K562 (cell line): ENCODE measurements at regions not wholly inside any gene's neighbourhood (a gene's known extent, or its start where the extent isn't known, plus 50 kb on each side); places are given as distances from the start of the nearest gene placed in this dataset.

ENCODE experiments used
- ATAC-seq: fragments of 200-7000 bp; cut with Tn5 transposase; 3 replicates; pipeline ENCODE4 v1.9.1; 2020; ENCODE audit warnings: moderate library complexity
- BruUV-seq: library from RNA; stranded (reverse); fragments of 400-500 nt; replicated peaks from 2 replicates; lab custom pipeline; 2021; lab: Mats Ljungman, UMichigan
- CTCF ChIA-PET: fragments of 300-600 bp; formaldehyde crosslinking; extraction: SDS; loops from one replicate; lab custom pipeline; 2021; ENCODE audit warnings: low intra/inter-chr PET ratio; lab: Yijun Ruan, JAX
- POLR2A ChIA-PET: fragments of 300-600, 350-650 bp; sonication (Branson Sonifier 250); formaldehyde crosslinking; extraction: SDS; loops from one replicate; lab custom pipeline; 2021; ENCODE audit warnings: antibody characterized with exemption, inconsistent platforms; lab: Yijun Ruan, JAX
- DNase-seq, 4 experiments: peaks; one replicate each; pipeline versions ENCODE4 v3.0.0 to v3.0.0-alpha.2; 2011 to 2018; ENCODE audit warnings: low spot score in 3 of 4, mixed read lengths in 3 of 4; ENCODE audit errors: extremely low read depth in 1 of 4
- FAIRE-seq: peaks from 2 replicates; lab custom pipeline; 2011; peaks lifted over from hg19 to GRCh38; lab: Jason Lieb, UNC
- H2AFZ ChIP-seq: 2 replicates; pipeline ENCODE4 v1.6.0; 2011; ENCODE audit warnings: low read depth, low read length, control low read depth, inconsistent platforms
- H3K27ac ChIP-seq: fragments of 200-600 bp; 3 replicates; pipeline ENCODE4 v1.8.0; 2011; ENCODE audit warnings: low read depth, mild to moderate bottlenecking, control low read depth, inconsistent platforms, low read length, moderate library complexity, mixed read lengths; ENCODE audit errors: extremely low read depth
- H3K27me3 ChIP-seq, 2 experiments: fragments of 300-600 bp in 1 of 2; 2 replicates in 1 of 2; 3 replicates in 1 of 2; pipeline versions ENCODE4 v1.6.0 to v1.8.0; 2011; ENCODE audit warnings: inconsistent platforms in 2 of 2, low read length in 2 of 2, mild to moderate bottlenecking in 1 of 2, mixed read lengths in 1 of 2, moderate library complexity in 1 of 2; ENCODE audit not compliant: control insufficient read depth in 2 of 2, insufficient read depth in 2 of 2
- H3K36me3 ChIP-seq: fragments of 300-600 bp; 3 replicates; pipeline ENCODE4 v1.8.0; 2011; ENCODE audit warnings: mild to moderate bottlenecking, low read length, inconsistent platforms; ENCODE audit not compliant: control insufficient read depth, insufficient read depth
- H3K4me1 ChIP-seq, 2 experiments: fragments of 200-600 bp in 1 of 2; replicated peaks in 1 of 2; 2 replicates in 1 of 2; 3 replicates in 1 of 2; pipeline versions ENCODE4 v1.5.1 to v1.8.0; 2011; ENCODE audit warnings: inconsistent platforms in 2 of 2, low read length in 2 of 2, mild to moderate bottlenecking in 1 of 2, mixed read lengths in 1 of 2, moderate library complexity in 1 of 2; ENCODE audit not compliant: control insufficient read depth in 2 of 2, insufficient read depth in 2 of 2
- H3K4me2 ChIP-seq: 2 replicates; pipeline ENCODE4 v1.6.1; 2011; ENCODE audit warnings: low read length, control low read depth, inconsistent platforms, mixed read lengths; ENCODE audit not compliant: insufficient read depth
- H3K4me3 ChIP-seq: fragments of 200-600 bp; sonication (generic), shearing (Covaris generic); 2 replicates; pipeline ENCODE4 v1.5.1; 2016; ENCODE audit warnings: control low read depth, inconsistent platforms
- H3K79me2 ChIP-seq: fragments of 200-600 bp; 3 replicates; pipeline ENCODE4 v1.8.0; 2011; ENCODE audit warnings: low read length, inconsistent platforms; ENCODE audit not compliant: control insufficient read depth, insufficient read depth
- H3K9ac ChIP-seq, 2 experiments: 2 replicates each; pipeline versions ENCODE4 v1.6.0 to v1.6.1; 2011; ENCODE audit warnings: low read depth in 2 of 2, low read length in 2 of 2, control low read depth in 1 of 2, inconsistent platforms in 1 of 2, mild to moderate bottlenecking in 1 of 2, mixed read lengths in 1 of 2; ENCODE audit not compliant: insufficient read depth in 1 of 2
- H3K9me1 ChIP-seq: one replicate; pipeline ENCODE4 v1.6.0; 2011; ENCODE audit warnings: inconsistent platforms, mild to moderate bottlenecking, low read length, moderate library complexity; ENCODE audit not compliant: control insufficient read depth, insufficient read depth
- H3K9me3 ChIP-seq: replicated peaks from 2 replicates; pipeline ENCODE4 v1.5.1; 2011; ENCODE audit warnings: low read depth, low read length, inconsistent platforms; ENCODE audit not compliant: control insufficient read depth, insufficient read depth
- H4K20me1 ChIP-seq: replicated peaks from 2 replicates; pipeline ENCODE4 v1.6.1; 2011; ENCODE audit warnings: low read length, inconsistent platforms, mixed read lengths; ENCODE audit not compliant: control insufficient read depth, insufficient read depth
- ADNP ChIP-seq: fragments of 200-800 bp; sonication (Bioruptor generic); IDR thresholded peaks from 2 replicates; pipeline ENCODE4 v1.6.1; 2016; ENCODE audit warnings: missing genetic modification characterization, missing compliant biosample characterization
- ELF1 ChIP-seq: fragments of 200-800 bp; sonication (Bioruptor generic); IDR thresholded peaks from 2 replicates; pipeline ENCODE4 v1.6.1; 2016; ENCODE audit warnings: missing genetic modification characterization, missing compliant biosample characterization
- KAT8 ChIP-seq: fragments of 450-650 bp; IDR thresholded peaks from 2 replicates; pipeline ENCODE4 v1.6.1; 2016; ENCODE audit warnings: low read depth, mild to moderate bottlenecking
- MBD2 ChIP-seq: sonication (generic); IDR thresholded peaks from 2 replicates; pipeline ENCODE4 v1.6.1; 2016; ENCODE audit warnings: low read depth, borderline replicate concordance
- MEIS2 ChIP-seq: fragments of 450-650 bp; IDR thresholded peaks from 2 replicates; pipeline ENCODE4 v1.6.1; 2014; ENCODE audit warnings: mild to moderate bottlenecking; ENCODE audit not compliant: partially characterized antibody
- MTA2 ChIP-seq: fragments of 450-650 bp; IDR thresholded peaks from 2 replicates; pipeline ENCODE4 v1.6.1; 2016; ENCODE audit warnings: low read depth
- PYGO2 ChIP-seq: fragments of 450-650 bp; IDR thresholded peaks from 2 replicates; pipeline ENCODE4 v1.6.1; 2016; ENCODE audit warnings: mild to moderate bottlenecking, missing genetic modification characterization, moderate library complexity, missing compliant biosample characterization
- XRCC4 ChIP-seq: IDR thresholded peaks from one replicate; pipeline ENCODE4 v1.6.1; 2011; ENCODE audit not compliant: insufficient read depth, insufficient read length; ENCODE audit errors: extremely low read depth
- ZKSCAN3 ChIP-seq: fragments of 250-450 bp; sonication (Bioruptor Pico); IDR thresholded peaks from 2 replicates; pipeline ENCODE4 v1.4.0; 2020
- ZNF23 ChIP-seq: fragments of 250-450 bp; sonication (Bioruptor Pico); IDR thresholded peaks from 2 replicates; pipeline ENCODE4 v1.4.0; 2020; ENCODE audit warnings: mild to moderate bottlenecking
- WGBS: fragments of 100-300 bp; shearing (Covaris generic); methylation state at CpG from one replicate; pipeline ENCODE4 v1.1.6; 2016; ENCODE audit warnings: low coverage, mixed read lengths; ENCODE audit not compliant: insufficient coverage; ENCODE audit errors: missing lambda C conversion rate; 5-methylcytosine and 5-hydroxymethylcytosine counted together
- in situ Hi-C: fragments of 300-500 bp; cut with MboI; formaldehyde crosslinking; loops from 4 replicates; pipeline ENCODE4 v1.15.0; 2018; ENCODE audit warnings: inconsistent platforms, mixed read lengths
- intact Hi-C: fragments of 100-400 bp; cut with micrococcal nuclease; formaldehyde crosslinking; loops from 2 replicates; pipeline ENCODE4 v1.14.2; 2022

DNA sequence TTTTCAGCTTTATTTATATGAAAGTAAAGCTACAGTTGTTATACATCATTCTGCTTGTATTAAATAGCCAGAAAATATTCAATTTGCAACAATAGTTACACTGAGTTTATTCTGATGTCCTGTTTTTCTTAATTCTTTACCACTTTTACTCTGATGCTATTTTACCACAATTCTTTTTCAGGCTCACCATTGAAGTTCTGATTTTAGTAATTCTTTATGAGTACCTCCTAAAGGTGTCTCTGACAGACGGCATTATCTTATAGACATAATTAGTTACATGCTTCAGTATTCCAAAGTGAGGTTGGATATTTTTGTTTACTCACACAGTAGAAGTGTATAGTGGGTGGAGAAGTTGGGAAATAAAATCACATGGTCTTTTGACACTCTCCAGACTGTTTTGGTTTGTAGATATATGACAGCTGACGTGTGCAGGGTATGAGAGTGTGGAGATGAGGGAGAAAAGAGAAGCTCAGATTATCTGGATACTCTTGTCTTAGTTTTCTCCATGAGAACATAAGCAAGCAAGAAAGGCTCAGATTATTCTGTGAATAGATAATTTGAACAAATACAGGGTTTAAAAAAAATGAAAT is 97.4 kb downstream of the FBXO4 start:
- Histone ChIP-seq H3K36me3 (no peaks in the 10 kb centered on the region), H3K9me1 (no peaks in the 10 kb centered on the region), H3K79me2 (no peaks in the 10 kb centered on the region), H3K27ac (no peak overlapping the region), H2AFZ (no peak overlapping the region), H4K20me1 (no peaks in the 10 kb centered on the region), H3K27me3 (no peaks in the 10 kb centered on the region), H3K9ac (no peak overlapping the region), H3K4me2 (no peak overlapping the region), H3K9me3 (no peaks in the 10 kb centered on the region), H3K4me1 (no peaks in the 10 kb centered on the region), H3K4me3 (no peak overlapping the region)
- TF ChIP-seq MTA2: no peak
- no peak for TF ChIP-seq ELF1 (tag)
- TF ChIP-seq ZKSCAN3: no peak
- no peak for TF ChIP-seq XRCC4
- no peak for TF ChIP-seq PYGO2 (tag)
- no peak for TF ChIP-seq ZNF23
- TF ChIP-seq KAT8: no peak
- no peak for TF ChIP-seq ADNP (tag)
- TF ChIP-seq MEIS2: no peak
- TF ChIP-seq MBD2: no peak
- in situ Hi-C loops (no loop called here), intact Hi-C loops (no loop called here)
- FAIRE-seq: no peak
- 3% methylated on average over 2 of the region's 2 CpGs for WGBS
- no peak for DNase-seq
- POLR2A ChIA-PET: interaction anchor here (0.6 kb wide), 1 partner anchor 101 kb away, joined by 3 read pairs; no protein-coding TSS in a partner anchor
- ATAC-seq: no peak
- no TSS peak for BruUV-seq
- CTCF ChIA-PET: no interaction called here
